ENCODE measurements at regions not wholly inside any gene's neighbourhood (a gene's known extent, or its start where the extent isn't known, plus 50 kb on each side); places are given as distances from the start of the nearest gene placed in this dataset.

GRCh38 chr13:40498461-40498860 lies 168.0 kb downstream of the FOXO1 start:
- H3K9me3 ChIP-seq = no peaks in the 10 kb centered on the region
- no peak for TF ChIP-seq CTCF (IDR thresholded peaks at IDR 0.05)
- no peak overlapping the region for H3K4me3 ChIP-seq (ENCODE audit: low read depth in 1 of 2, low read length in 1 of 2)
- no peaks in the 10 kb centered on the region for H3K36me3 ChIP-seq
- no peak overlapping the region for H3K27ac ChIP-seq
- H3K27me3 ChIP-seq = peaks cover 17% of the 10 kb centered on the region
- H3K4me1 ChIP-seq (ENCODE audit: control insufficient read depth in 1 of 2, insufficient read depth in 1 of 2, low read depth in 1 of 2, low read length in 1 of 2) = no peaks in the 10 kb centered on the region

- H3K27me3 ChIP-seq = no peaks in the 10 kb centered on the region
- no peaks in the 10 kb centered on the region for H3K9me3 ChIP-seq
- no peak overlapping the region for H3K27ac ChIP-seq
- no peaks in the 10 kb centered on the region for H3K36me3 ChIP-seq
- no peak for TF ChIP-seq CTCF (IDR thresholded peaks at IDR 0.05)
- H3K4me1 ChIP-seq (ENCODE audit: control insufficient read depth in 1 of 2, insufficient read depth in 1 of 2, low read depth in 1 of 2, low read length in 1 of 2) = no peaks in the 10 kb centered on the region
- no peak overlapping the region for H3K4me3 ChIP-seq (ENCODE audit: low read depth in 1 of 2, low read length in 1 of 2)
Observed at GRCh38 chr13:40502236-40502635, 164.2 kb downstream of the FOXO1 start.

DNA sequence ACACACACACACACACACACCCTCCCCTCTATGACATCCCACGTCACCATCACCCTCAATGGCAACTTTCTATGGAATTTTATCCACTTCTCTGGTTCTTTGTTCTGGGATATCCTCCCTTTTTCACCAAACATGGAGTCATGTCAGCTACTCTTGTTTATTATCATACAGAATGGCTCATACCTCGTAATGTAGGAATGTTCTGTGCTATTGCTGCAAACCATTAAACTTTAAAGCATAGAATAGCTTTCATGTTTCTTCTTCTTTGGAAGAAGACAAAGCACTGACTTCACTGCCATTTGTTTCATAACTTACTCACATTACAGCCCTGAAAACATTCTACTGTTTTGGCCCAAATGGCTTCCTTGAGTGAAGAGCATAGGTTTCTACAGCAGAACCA lies 163.4 kb downstream of the FOXO1 start:
- H3K4me3 ChIP-seq (ENCODE audit: low read depth in 1 of 2, low read length in 1 of 2) = no peak overlapping the region
- H3K4me1 ChIP-seq (ENCODE audit: control insufficient read depth in 1 of 2, insufficient read depth in 1 of 2, low read depth in 1 of 2, low read length in 1 of 2) = no peaks in the 10 kb centered on the region
- H3K27ac ChIP-seq = no peak overlapping the region
- no peaks in the 10 kb centered on the region for H3K27me3 ChIP-seq
- no peaks in the 10 kb centered on the region for H3K9me3 ChIP-seq
- no peaks in the 10 kb centered on the region for H3K36me3 ChIP-seq
- no peak for TF ChIP-seq CTCF (IDR thresholded peaks at IDR 0.05)

DNA sequence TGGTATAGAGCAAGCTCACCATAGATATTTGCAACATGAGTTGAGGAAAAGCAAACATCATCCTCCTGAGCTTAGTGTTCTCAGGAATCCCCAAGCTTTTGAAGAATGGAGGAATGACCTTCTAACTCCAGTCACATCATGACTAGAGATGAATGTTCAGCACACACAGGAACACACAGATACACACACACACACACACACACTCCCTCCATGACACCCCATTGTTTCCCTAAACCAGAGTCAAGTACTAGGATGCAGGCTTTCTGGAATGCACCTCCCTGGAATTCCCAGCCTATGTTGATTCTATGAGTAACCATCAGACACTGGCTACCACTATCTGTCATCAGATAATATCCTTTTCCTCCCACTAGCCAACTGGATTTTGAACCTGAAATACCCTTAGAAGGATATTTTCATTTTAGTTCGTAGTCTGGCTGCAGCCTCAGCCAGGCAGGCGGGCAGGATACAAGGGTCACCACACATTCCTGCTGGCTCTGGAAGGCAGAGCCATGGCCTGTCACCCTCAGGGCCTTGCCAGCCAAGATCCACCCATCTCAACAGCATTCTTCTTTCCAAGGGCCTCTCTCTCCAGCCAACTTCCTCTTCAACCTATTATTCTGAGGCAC lies 162.4 kb downstream of the FOXO1 start:
- H3K27ac ChIP-seq = no peak overlapping the region

GRCh38 chr13:40504641-40505040 lies 161.8 kb downstream of the FOXO1 start:
- Histone ChIP-seq H3K4me1 (ENCODE audit: control insufficient read depth in 1 of 2, insufficient read depth in 1 of 2, low read depth in 1 of 2, low read length in 1 of 2) (no peaks in the 10 kb centered on the region), H3K4me3 (ENCODE audit: low read depth in 1 of 2, low read length in 1 of 2) (no peak overlapping the region), H3K27me3 (no peaks in the 10 kb centered on the region), H3K9me3 (no peaks in the 10 kb centered on the region), H3K27ac (no peak overlapping the region), H3K36me3 (no peaks in the 10 kb centered on the region)
- TF ChIP-seq CTCF (IDR thresholded peaks at IDR 0.05) = no peak

More for the DNA sequence above, 162.4 kb downstream of the FOXO1 start:
- Histone ChIP-seq H3K9me3 (no peaks in the 10 kb centered on the region), H3K27me3 (no peaks in the 10 kb centered on the region), H3K36me3 (no peaks in the 10 kb centered on the region), H3K4me3 (ENCODE audit: low read depth in 1 of 2, low read length in 1 of 2) (no peak overlapping the region), H3K4me1 (ENCODE audit: control insufficient read depth in 1 of 2, insufficient read depth in 1 of 2, low read depth in 1 of 2, low read length in 1 of 2) (no peaks in the 10 kb centered on the region)
- no peak for TF ChIP-seq CTCF (IDR thresholded peaks at IDR 0.05)

GRCh38 chr13:40505196-40505595 lies 161.2 kb downstream of the FOXO1 start:
- no peaks in the 10 kb centered on the region for H3K36me3 ChIP-seq
- no peaks in the 10 kb centered on the region for H3K27me3 ChIP-seq
- H3K4me1 ChIP-seq (ENCODE audit: control insufficient read depth in 1 of 2, insufficient read depth in 1 of 2, low read depth in 1 of 2, low read length in 1 of 2) = no peaks in the 10 kb centered on the region
- TF ChIP-seq CTCF (IDR thresholded peaks at IDR 0.05) = no peak
- H3K27ac ChIP-seq = no peak overlapping the region
- H3K9me3 ChIP-seq = no peaks in the 10 kb centered on the region
- H3K4me3 ChIP-seq (ENCODE audit: low read depth in 1 of 2, low read length in 1 of 2) = no peak overlapping the region
